ENCODE measurements at regions not wholly inside any gene's neighbourhood (a gene's known extent, or its start where the extent isn't known, plus 50 kb on each side); places are given as distances from the start of the nearest gene placed in this dataset.

DNA sequence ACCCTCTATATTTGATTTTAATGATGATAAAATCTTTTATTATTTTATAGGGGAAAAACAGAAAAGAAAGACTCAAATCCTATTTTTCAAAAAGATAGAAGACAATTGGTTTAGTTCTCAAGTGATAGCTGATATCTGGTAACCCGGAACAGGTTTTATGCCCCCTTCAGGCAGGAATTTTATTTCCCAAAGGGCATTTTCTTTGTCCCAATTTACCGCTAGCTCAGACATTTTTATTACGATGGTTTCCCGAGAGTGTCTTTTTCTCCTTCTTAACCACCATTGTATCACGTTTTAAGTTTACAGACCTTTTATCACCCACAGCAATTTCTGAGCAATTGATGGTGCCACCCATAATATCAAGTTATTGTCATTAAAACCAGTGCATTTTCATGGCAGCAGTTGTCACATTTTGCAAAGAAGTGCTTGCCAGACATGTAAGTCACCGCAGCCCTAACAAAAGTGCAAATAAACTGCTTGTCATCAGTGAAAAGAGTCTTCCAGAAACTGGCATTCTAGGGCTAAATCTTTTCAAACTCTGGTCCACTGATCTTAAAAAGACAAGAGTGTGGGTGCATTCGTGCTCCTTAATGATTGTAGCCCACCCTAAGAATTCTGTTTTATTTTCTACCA is 204.8 kb upstream of the VCX start:
- Histone ChIP-seq H3K4me1 (no peaks in the 10 kb centered on the region), H3K27me3 (no peaks in the 10 kb centered on the region), H3K4me3 (no peak overlapping the region), H3K27ac (no peak overlapping the region), H3K36me3 (no peaks in the 10 kb centered on the region), H3K9me3 (no peaks in the 10 kb centered on the region)
- no peak for TF ChIP-seq CTCF (IDR thresholded peaks at IDR 0.05)
- intact Hi-C loops (cut with DNase I) = no loop called here
- FAIRE-seq = no peak
- no peak for DNase-seq
- ATAC-seq = no peak
- 76 to 82% methylated on average over 7 of the region's 7 CpGs for WGBS, 2 donors

DNA sequence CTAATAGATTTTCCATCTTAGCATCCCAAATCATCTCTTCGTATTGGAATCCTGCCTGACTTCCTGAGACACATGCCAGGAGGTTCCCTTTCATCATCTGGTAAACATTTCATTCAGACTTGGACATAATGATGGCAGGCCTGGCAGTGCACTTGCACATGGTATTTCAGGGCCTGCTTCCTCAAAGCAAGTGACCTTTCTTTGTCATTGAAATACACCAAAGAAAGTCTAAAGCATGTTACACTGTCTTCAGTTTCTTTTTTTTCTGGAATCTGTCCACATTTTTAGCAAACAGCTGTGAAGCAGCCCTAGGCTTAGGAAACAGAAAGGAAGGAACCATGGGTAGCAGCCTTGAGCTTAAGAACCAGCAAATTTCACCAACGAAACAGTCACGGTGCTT is 205.9 kb upstream of the VCX start:
- ATAC-seq = no peak
- intact Hi-C loops (cut with DNase I) = no loop called here
- 54 to 68% methylated on average over 3 of the region's 3 CpGs for WGBS, 2 donors

GRCh38 chrX:7635604-7636003 is 207.4 kb upstream of the VCX start:
- DNase-seq = no peak
- Histone ChIP-seq H3K4me3 (no peak overlapping the region), H3K27ac (no peak overlapping the region), H3K36me3 (no peaks in the 10 kb centered on the region), H3K9me3 (no peaks in the 10 kb centered on the region), H3K4me1 (no peaks in the 10 kb centered on the region), H3K27me3 (no peaks in the 10 kb centered on the region)
- no peak for FAIRE-seq
- ATAC-seq = no peak
- intact Hi-C loops (cut with DNase I) = no loop called here
- no peak for TF ChIP-seq CTCF (IDR thresholded peaks at IDR 0.05)
- WGBS, 2 donors = 65 to 77% methylated on average over 3 of the region's 3 CpGs

More for the DNA sequence above, 205.9 kb upstream of the VCX start:
- no peak for FAIRE-seq
- Histone ChIP-seq H3K4me1 (no peaks in the 10 kb centered on the region), H3K27ac (no peak overlapping the region), H3K9me3 (no peaks in the 10 kb centered on the region), H3K27me3 (no peaks in the 10 kb centered on the region), H3K4me3 (no peak overlapping the region), H3K36me3 (no peaks in the 10 kb centered on the region)
- TF ChIP-seq CTCF (IDR thresholded peaks at IDR 0.05) = no peak
- DNase-seq = no peak

- Histone ChIP-seq H3K27me3 (no peaks in the 10 kb centered on the region), H3K27ac (no peak overlapping the region), H3K9me3 (no peaks in the 10 kb centered on the region), H3K4me3 (no peak overlapping the region), H3K36me3 (no peaks in the 10 kb centered on the region), H3K4me1 (no peaks in the 10 kb centered on the region)
- TF ChIP-seq CTCF (IDR thresholded peaks at IDR 0.05) = no peak
- no peak for DNase-seq
- intact Hi-C loops (cut with DNase I) = no loop called here
- 63 to 64% methylated on average over 3 of the region's 3 CpGs for WGBS, 2 donors
- no peak for ATAC-seq
- no peak for FAIRE-seq
Observed at GRCh38 chrX:7620560-7620959, 222.4 kb upstream of the VCX start.

- Histone ChIP-seq H3K27ac (no peak overlapping the region), H3K4me3 (no peak overlapping the region), H3K27me3 (no peaks in the 10 kb centered on the region), H3K9me3 (no peaks in the 10 kb centered on the region), H3K36me3 (no peaks in the 10 kb centered on the region), H3K4me1 (no peaks in the 10 kb centered on the region)
- DNase-seq = no peak
- no peak for TF ChIP-seq CTCF (IDR thresholded peaks at IDR 0.05)
- ATAC-seq = no peak
- intact Hi-C loops (cut with DNase I) = no loop called here
- 77 to 78% methylated on average over 3 of the region's 3 CpGs for WGBS, 2 donors
- no peak for FAIRE-seq
Observed at GRCh38 chrX:7617994-7618393, 225.0 kb upstream of the VCX start.
